ENCODE measurements at regions not wholly inside any gene's neighbourhood (a gene's known extent, or its start where the extent isn't known, plus 50 kb on each side); places are given as distances from the start of the nearest gene placed in this dataset.

- H3K9me3 ChIP-seq (replicated peaks): no peaks in the 10 kb centered on the region
- peaks cover 13% of the 10 kb centered on the region for H3K27me3 ChIP-seq (ENCODE audit: low read depth)
- H3K4me1 ChIP-seq: no peaks in the 10 kb centered on the region
- DNase-seq: no peak
- H3K36me3 ChIP-seq: no peaks in the 10 kb centered on the region
- no peak overlapping the region for H3K4me3 ChIP-seq
- H3K27ac ChIP-seq (replicated peaks): no peak overlapping the region
- TF ChIP-seq CTCF (IDR thresholded peaks at IDR 0.05; ENCODE audit: borderline replicate concordance): no peak
- intact Hi-C loops (cut with micrococcal nuclease): no loop called here
These were observed 216.1 kb downstream of the MYCN start for GRCh38 chr2:16156411-16156810.

GRCh38 chr2:16155766-16156165 is 215.4 kb downstream of the MYCN start:
- Histone ChIP-seq H3K36me3 (no peaks in the 10 kb centered on the region), H3K4me3 (no peak overlapping the region), H3K27ac (replicated peaks) (no peak overlapping the region), H3K27me3 (ENCODE audit: low read depth) (peaks cover 10% of the 10 kb centered on the region), H3K9me3 (replicated peaks) (no peaks in the 10 kb centered on the region), H3K4me1 (no peaks in the 10 kb centered on the region)
- intact Hi-C loops (cut with micrococcal nuclease): no loop called here
- no peak for DNase-seq
- TF ChIP-seq CTCF (IDR thresholded peaks at IDR 0.05; ENCODE audit: borderline replicate concordance): no peak

- Histone ChIP-seq H3K9me3 (replicated peaks) (no peaks in the 10 kb centered on the region), H3K27ac (replicated peaks) (no peak overlapping the region), H3K27me3 (ENCODE audit: low read depth) (peaks cover 6% of the 10 kb centered on the region), H3K36me3 (no peaks in the 10 kb centered on the region), H3K4me1 (no peaks in the 10 kb centered on the region), H3K4me3 (no peak overlapping the region)
- intact Hi-C loops (cut with micrococcal nuclease): no loop called here
- TF ChIP-seq CTCF (IDR thresholded peaks at IDR 0.05; ENCODE audit: borderline replicate concordance): no peak
- no peak for DNase-seq
These were observed 215.0 kb downstream of the MYCN start for GRCh38 chr2:16155366-16155765.

GRCh38 chr2:16154501-16155280 is 214.3 kb downstream of the MYCN start:
- peaks cover 4% of the 10 kb centered on the region for H3K27me3 ChIP-seq (ENCODE audit: low read depth)
- H3K4me3 ChIP-seq: no peak overlapping the region
- H3K4me1 ChIP-seq: no peaks in the 10 kb centered on the region
- no peak for DNase-seq
- no peaks in the 10 kb centered on the region for H3K9me3 ChIP-seq (replicated peaks)
- TF ChIP-seq CTCF (IDR thresholded peaks at IDR 0.05; ENCODE audit: borderline replicate concordance): no peak
- no peaks in the 10 kb centered on the region for H3K36me3 ChIP-seq
- no peak overlapping the region for H3K27ac ChIP-seq (replicated peaks)
- intact Hi-C loops (cut with micrococcal nuclease): no loop called here

GRCh38 chr2:16154061-16154460 is 213.7 kb downstream of the MYCN start:
- H3K9me3 ChIP-seq (replicated peaks): no peaks in the 10 kb centered on the region
- no peak overlapping the region for H3K27ac ChIP-seq (replicated peaks)
- no peak overlapping the region for H3K4me3 ChIP-seq
- TF ChIP-seq CTCF (IDR thresholded peaks at IDR 0.05; ENCODE audit: borderline replicate concordance): no peak
- no peaks in the 10 kb centered on the region for H3K36me3 ChIP-seq
- DNase-seq: no peak
- H3K4me1 ChIP-seq: no peaks in the 10 kb centered on the region
- H3K27me3 ChIP-seq (ENCODE audit: low read depth): peaks cover 4% of the 10 kb centered on the region
- intact Hi-C loops (cut with micrococcal nuclease): no loop called here

All from left ventricle myocardium inferior (tissue), 1 donor.